GM12878 (cell line): ENCODE measurements at regions not wholly inside any gene's neighbourhood (a gene's known extent, or its start where the extent isn't known, plus 50 kb on each side); places are given as distances from the start of the nearest gene placed in this dataset.

ENCODE experiments used
- ATAC-seq: fragments of 200-7000 bp; cut with Tn5 transposase; 3 replicates; pipeline ENCODE4 v1.9.1; 2020; ENCODE audit warnings: mild to moderate bottlenecking, moderate library complexity
- BruUV-seq: library from RNA; stranded (reverse); fragments of 400-500 nt; replicated peaks from 2 replicates; lab custom pipeline; 2021; lab: Mats Ljungman, UMichigan
- CTCF ChIA-PET: fragments of 300-600 bp; sonication (Branson Sonifier 250); formaldehyde crosslinking; extraction: SDS; loops from one replicate; lab custom pipeline; 2021; ENCODE audit warnings: inconsistent platforms; lab: Yijun Ruan, JAX
- POLR2A ChIA-PET: fragments of 350-600 bp; formaldehyde crosslinking; extraction: SDS; loops from one replicate; lab custom pipeline; 2021; ENCODE audit warnings: inconsistent platforms; lab: Charles Lee
- RAD21 ChIA-PET: fragments of 300-600 bp; sonication (Branson Sonifier 250); formaldehyde crosslinking; loops from one replicate; lab custom pipeline; 2023; ENCODE audit warnings: antibody characterized with exemption; ENCODE audit not compliant: unreplicated experiment; lab: Charles Lee
- SMC1A ChIA-PET: fragments of 300-600 bp; sonication (Branson Sonifier 250); formaldehyde crosslinking; loops from one replicate; lab custom pipeline; 2023; ENCODE audit not compliant: unreplicated experiment, uncharacterized antibody; lab: Charles Lee
- DNase-seq: peaks from one replicate; pipeline ENCODE4 v3.0.0-alpha.2; 2011; ENCODE audit warnings: low read depth, low spot score
- FAIRE-seq: peaks from 3 replicates; lab custom pipeline; 2011; peaks lifted over from hg19 to GRCh38; lab: Jason Lieb, UNC
- H2AFZ ChIP-seq: 2 replicates; pipeline ENCODE4 v1.6.0; 2011; ENCODE audit warnings: low read depth, low read length, control low read depth; ENCODE audit not compliant: control insufficient read depth
- H3K27ac ChIP-seq: 2 replicates; pipeline ENCODE4 v1.5.1; 2011; ENCODE audit warnings: control low read depth; ENCODE audit not compliant: control insufficient read depth, insufficient read depth
- H3K27me3 ChIP-seq, 2 experiments: replicated peaks in 1 of 2; 2 replicates each; pipeline versions ENCODE4 v1.6.0 to v1.6.1; 2011; ENCODE audit warnings: low read length in 1 of 2; ENCODE audit not compliant: control insufficient read depth in 2 of 2, insufficient read depth in 2 of 2
- H3K36me3 ChIP-seq, 2 experiments: 2 replicates each; pipeline ENCODE4 v1.5.1; 2011; ENCODE audit warnings: low read length in 1 of 2; ENCODE audit not compliant: control insufficient read depth in 2 of 2, insufficient read depth in 2 of 2
- H3K4me1 ChIP-seq: 2 replicates; pipeline ENCODE4 v1.6.1; 2011; ENCODE audit warnings: mild to moderate bottlenecking, low read length, moderate library complexity, mixed read lengths; ENCODE audit not compliant: control insufficient read depth, insufficient read depth
- H3K4me2 ChIP-seq: 2 replicates; pipeline ENCODE4 v1.6.0; 2011; ENCODE audit warnings: control low read depth; ENCODE audit not compliant: control insufficient read depth, insufficient read depth
- H3K4me3 ChIP-seq: fragments of 200-600 bp; sonication (generic); 2 replicates; pipeline ENCODE4 v1.5.1; 2016
- H3K79me2 ChIP-seq: 2 replicates; pipeline ENCODE4 v1.6.0; 2011; ENCODE audit warnings: low read length; ENCODE audit not compliant: control insufficient read depth, insufficient read depth
- H3K9ac ChIP-seq: 2 replicates; pipeline ENCODE4 v1.8.0; 2011; ENCODE audit warnings: low read length, control low read depth, mixed read lengths; ENCODE audit not compliant: control insufficient read depth, insufficient read depth
- H3K9me3 ChIP-seq: replicated peaks from 3 replicates; pipeline ENCODE4 v1.5.1; 2011; ENCODE audit warnings: mild to moderate bottlenecking, low read length; ENCODE audit not compliant: control insufficient read depth, insufficient read depth
- H4K20me1 ChIP-seq: 2 replicates; pipeline ENCODE4 v1.6.0; 2011; ENCODE audit not compliant: control insufficient read depth, insufficient read depth
- ATF2 ChIP-seq: IDR thresholded peaks from 2 replicates; pipeline ENCODE4 v1.6.1; 2012; ENCODE audit warnings: low read length, inconsistent platforms
- BACH1 ChIP-seq: fragments of 450-650 bp; IDR thresholded peaks from 2 replicates; pipeline ENCODE4 v1.6.1; 2017; ENCODE audit warnings: mild to moderate bottlenecking, borderline replicate concordance
- CHD4 ChIP-seq: fragments of 200-600 bp; sonication (generic); IDR thresholded peaks from 2 replicates; pipeline ENCODE4 v1.6.1; 2016; ENCODE audit warnings: mild to moderate bottlenecking
- HCFC1 ChIP-seq: fragments of 150-350 bp; IDR thresholded peaks from 2 replicates; pipeline ENCODE4 v1.6.1; 2014; ENCODE audit warnings: low read length
- HDAC2 ChIP-seq: fragments of 200-600 bp; sonication (generic); IDR thresholded peaks from 2 replicates; pipeline ENCODE4 v1.6.1; 2017
- HDAC6 ChIP-seq: fragments of 200-600 bp; sonication (generic); IDR thresholded peaks from one replicate; pipeline ENCODE4 v1.8.0; 2017; ENCODE audit warnings: antibody characterized with exemption; ENCODE audit not compliant: unreplicated experiment
- HDGF ChIP-seq: fragments of 450-650 bp; IDR thresholded peaks from 2 replicates; pipeline ENCODE4 v1.6.1; 2016; ENCODE audit warnings: antibody characterized with exemption
- IKZF2 ChIP-seq, 2 experiments: fragments of 450-650 bp; IDR thresholded peaks; 2 replicates each; pipeline ENCODE4 v1.6.1; 2017; ENCODE audit warnings: mild to moderate bottlenecking in 2 of 2, moderate library complexity in 2 of 2
- IRF3 ChIP-seq: fragments of 450-650 bp; IDR thresholded peaks from 2 replicates; pipeline ENCODE4 v1.6.1; 2014; ENCODE audit warnings: mild to moderate bottlenecking
- IRF4 ChIP-seq: IDR thresholded peaks from 2 replicates; pipeline ENCODE4 v1.6.1; 2011; ENCODE audit warnings: low read depth, low read length
- LARP7 ChIP-seq: fragments of 450-650 bp; IDR thresholded peaks from 2 replicates; pipeline ENCODE4 v1.6.1; 2017; ENCODE audit warnings: mild to moderate bottlenecking
- NBN ChIP-seq: fragments of 450-650 bp; IDR thresholded peaks from 2 replicates; pipeline ENCODE4 v1.6.1; 2016
- POLR2AphosphoS2 ChIP-seq: IDR thresholded peaks from 2 replicates; pipeline ENCODE4 v1.6.1; 2011; ENCODE audit warnings: low read depth, mild to moderate bottlenecking, low read length, improper control_type of control experiment, moderate library complexity
- RELA ChIP-seq: fragments of 450-650 bp; IDR thresholded peaks from 2 replicates; pipeline ENCODE4 v1.8.0; 2014; ENCODE audit warnings: borderline replicate concordance; ENCODE audit not compliant: partially characterized antibody
- ZNF217 ChIP-seq: fragments of 450-650 bp; IDR thresholded peaks from 2 replicates; pipeline ENCODE4 v1.6.1; 2017; ENCODE audit warnings: antibody characterized with exemption, mild to moderate bottlenecking
- ZNF384 ChIP-seq: IDR thresholded peaks from 2 replicates; pipeline ENCODE4 v1.6.1; 2012; ENCODE audit warnings: low read depth, mild to moderate bottlenecking, low read length, improper control_type of control experiment, borderline replicate concordance
- WGBS: methylation state at CpG from one replicate; pipeline ENCODE4 v1.1.6; 2016; ENCODE audit warnings: low lambda C conversion rate; ENCODE audit not compliant: insufficient replicate concordance, insufficient coverage; ENCODE audit errors: missing lambda C conversion rate; 5-methylcytosine and 5-hydroxymethylcytosine counted together
- in situ Hi-C: fragments of 300-500 bp; cut with MboI; formaldehyde crosslinking; loops from 9 replicates; pipeline ENCODE4 v1.14.3; 2018; ENCODE audit warnings: mixed read lengths
- intact Hi-C: fragments of 100-400 bp; cut with micrococcal nuclease; formaldehyde crosslinking; loops from one replicate; pipeline ENCODE4 v1.14.2; 2022; ENCODE audit not compliant: unreplicated experiment
- TF ChIP-seq, protein P1 (sequence below): fragments of 450-650 bp; IDR thresholded peaks from 2 replicates; pipeline ENCODE4 v1.6.1; 2018; ENCODE audit warnings: mild to moderate bottlenecking, low read depth, moderate library complexity; ENCODE audit not compliant: partially characterized antibody

DNA sequence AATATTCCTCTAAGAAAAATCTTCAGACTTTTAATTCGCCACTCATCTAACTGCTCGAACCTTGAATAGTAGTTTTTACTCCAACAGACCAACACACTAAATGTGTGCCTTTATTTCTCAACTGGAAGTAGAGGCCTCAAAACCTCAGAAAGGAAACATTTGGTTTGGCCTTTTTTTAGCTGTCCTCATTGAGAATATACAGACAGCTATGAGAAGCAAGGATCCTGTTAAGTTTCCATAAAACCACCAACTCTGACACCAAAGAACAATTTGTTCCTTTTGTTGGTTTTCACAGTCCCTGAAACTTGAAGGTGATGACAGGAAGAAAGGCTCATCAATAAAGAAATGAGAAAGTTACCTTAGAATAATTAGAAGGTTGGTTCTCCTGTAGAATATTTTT lies 199.2 kb upstream of the MEOX2 start:
- no peak for TF ChIP-seq HDAC2
- no peak for TF ChIP-seq BACH1
- no peak for TF ChIP-seq LARP7
- no peak for TF ChIP-seq CHD4
- POLR2A ChIA-PET, result no interaction called here
- RAD21 ChIA-PET, result no interaction called here
- H3K27me3 ChIP-seq, result no peaks in the 10 kb centered on the region
- no peaks in the 10 kb centered on the region for H3K36me3 ChIP-seq
- no peak overlapping the region for H3K4me3 ChIP-seq
- ATAC-seq, result no peak
- intact Hi-C loops, result no loop called here
- CTCF ChIA-PET, result no interaction called here
- DNase-seq, result no peak
- H3K4me1 ChIP-seq, result no peaks in the 10 kb centered on the region
- WGBS, result 0% methylated on average over 2 of the region's 2 CpGs
- H3K9me3 ChIP-seq, result no peaks in the 10 kb centered on the region
- H3K79me2 ChIP-seq, result no peaks in the 10 kb centered on the region
- BruUV-seq, result no TSS peak
- FAIRE-seq, result no peak
- in situ Hi-C loops, result no loop called here
- H2AFZ ChIP-seq, result no peak overlapping the region
- H3K27ac ChIP-seq, result no peak overlapping the region
- H3K4me2 ChIP-seq, result no peak overlapping the region
- H3K9ac ChIP-seq, result no peak overlapping the region
- SMC1A ChIA-PET, result interaction anchor here (0.6 to 1.0 kb wide), 2 partner anchors 11 to 324 kb away, joined by 3 read pairs; partner anchors contain the start of gene AGMO
- H4K20me1 ChIP-seq, result no peaks in the 10 kb centered on the region

- no peaks in the 10 kb centered on the region for H3K4me1 ChIP-seq
- BruUV-seq, result no TSS peak
- H3K79me2 ChIP-seq, result no peaks in the 10 kb centered on the region
- H3K9ac ChIP-seq, result no peak overlapping the region
- ChIA-PET POLR2A (no interaction called here), SMC1A (interaction anchor here (0.7 kb wide), 1 partner anchor 11 kb away, joined by 3 read pairs; no protein-coding TSS in a partner anchor), CTCF (no interaction called here), RAD21 (no interaction called here)
- H3K27ac ChIP-seq, result no peak overlapping the region
- H3K36me3 ChIP-seq, result no peaks in the 10 kb centered on the region
- FAIRE-seq (no peak), ATAC-seq (no peak), DNase-seq (no peak)
- no peaks in the 10 kb centered on the region for H3K27me3 ChIP-seq
- no peak overlapping the region for H2AFZ ChIP-seq
- H4K20me1 ChIP-seq, result no peaks in the 10 kb centered on the region
- no peaks in the 10 kb centered on the region for H3K9me3 ChIP-seq
- no peak overlapping the region for H3K4me2 ChIP-seq
- no peak overlapping the region for H3K4me3 ChIP-seq
- intact Hi-C loops (no loop called here), in situ Hi-C loops (no loop called here)
- TF ChIP-seq NBN (no peak), ZNF384 (no peak), IKZF2 (IDR thresholded peaks at IDR 0.05) (no peak), POLR2AphosphoS2 (no peak), ZNF217 (no peak), HCFC1 (no peak), HDGF (no peak), IRF3 (no peak), RELA (no peak), IRF4 (no peak), ATF2 (no peak), HDAC6 (no peak)
- TF ChIP-seq, protein P1, sequence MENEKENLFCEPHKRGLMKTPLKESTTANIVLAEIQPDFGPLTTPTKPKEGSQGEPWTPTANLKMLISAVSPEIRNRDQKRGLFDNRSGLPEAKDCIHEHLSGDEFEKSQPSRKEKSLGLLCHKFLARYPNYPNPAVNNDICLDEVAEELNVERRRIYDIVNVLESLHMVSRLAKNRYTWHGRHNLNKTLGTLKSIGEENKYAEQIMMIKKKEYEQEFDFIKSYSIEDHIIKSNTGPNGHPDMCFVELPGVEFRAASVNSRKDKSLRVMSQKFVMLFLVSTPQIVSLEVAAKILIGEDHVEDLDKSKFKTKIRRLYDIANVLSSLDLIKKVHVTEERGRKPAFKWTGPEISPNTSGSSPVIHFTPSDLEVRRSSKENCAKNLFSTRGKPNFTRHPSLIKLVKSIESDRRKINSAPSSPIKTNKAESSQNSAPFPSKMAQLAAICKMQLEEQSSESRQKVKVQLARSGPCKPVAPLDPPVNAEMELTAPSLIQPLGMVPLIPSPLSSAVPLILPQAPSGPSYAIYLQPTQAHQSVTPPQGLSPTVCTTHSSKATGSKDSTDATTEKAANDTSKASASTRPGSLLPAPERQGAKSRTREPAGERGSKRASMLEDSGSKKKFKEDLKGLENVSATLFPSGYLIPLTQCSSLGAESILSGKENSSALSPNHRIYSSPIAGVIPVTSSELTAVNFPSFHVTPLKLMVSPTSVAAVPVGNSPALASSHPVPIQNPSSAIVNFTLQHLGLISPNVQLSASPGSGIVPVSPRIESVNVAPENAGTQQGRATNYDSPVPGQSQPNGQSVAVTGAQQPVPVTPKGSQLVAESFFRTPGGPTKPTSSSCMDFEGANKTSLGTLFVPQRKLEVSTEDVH, result no peak
Measured at GRCh38 chr7:15874774-15875173, 188.3 kb upstream of the MEOX2 start.
